ENCODE measurements at regions not wholly inside any gene's neighbourhood (a gene's known extent, or its start where the extent isn't known, plus 50 kb on each side); places are given as distances from the start of the nearest gene placed in this dataset.

DNA sequence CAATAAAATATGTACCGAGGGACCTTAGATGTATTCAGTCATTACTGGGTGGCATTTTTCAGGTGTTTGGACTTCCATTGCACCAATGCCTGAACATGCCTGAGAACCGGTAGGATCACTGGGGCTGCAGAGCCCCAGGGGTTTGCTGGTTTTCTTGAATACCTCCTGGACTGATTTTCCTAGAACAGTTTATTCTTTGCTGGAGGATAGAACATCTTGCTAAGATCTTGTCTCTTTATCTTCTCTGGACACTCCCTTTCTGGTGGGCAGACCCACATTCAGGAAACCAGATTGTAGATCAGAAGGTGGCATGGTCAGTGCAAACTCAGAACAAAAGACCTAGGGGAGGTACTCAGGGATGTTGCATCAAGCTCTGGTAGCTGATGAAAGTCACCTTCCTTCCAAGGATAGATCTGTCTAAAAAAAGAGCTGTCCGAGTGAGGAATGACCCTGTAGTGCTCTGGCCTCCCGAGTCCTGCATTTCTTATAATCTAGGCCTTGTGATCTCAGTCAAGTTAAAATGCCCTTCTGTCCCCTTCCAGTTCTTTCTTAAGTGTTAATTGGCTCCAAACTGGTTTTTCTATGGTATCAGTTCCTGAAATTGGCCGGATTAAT is 84.8 kb downstream of the CLDN34 start:
- Mint-ChIP-seq H3K4me1 (peaks cover 36% of the 10 kb centered on the region), H3K36me3 (peaks cover 11% of the 10 kb centered on the region)
- TF ChIP-seq, protein P1, sequence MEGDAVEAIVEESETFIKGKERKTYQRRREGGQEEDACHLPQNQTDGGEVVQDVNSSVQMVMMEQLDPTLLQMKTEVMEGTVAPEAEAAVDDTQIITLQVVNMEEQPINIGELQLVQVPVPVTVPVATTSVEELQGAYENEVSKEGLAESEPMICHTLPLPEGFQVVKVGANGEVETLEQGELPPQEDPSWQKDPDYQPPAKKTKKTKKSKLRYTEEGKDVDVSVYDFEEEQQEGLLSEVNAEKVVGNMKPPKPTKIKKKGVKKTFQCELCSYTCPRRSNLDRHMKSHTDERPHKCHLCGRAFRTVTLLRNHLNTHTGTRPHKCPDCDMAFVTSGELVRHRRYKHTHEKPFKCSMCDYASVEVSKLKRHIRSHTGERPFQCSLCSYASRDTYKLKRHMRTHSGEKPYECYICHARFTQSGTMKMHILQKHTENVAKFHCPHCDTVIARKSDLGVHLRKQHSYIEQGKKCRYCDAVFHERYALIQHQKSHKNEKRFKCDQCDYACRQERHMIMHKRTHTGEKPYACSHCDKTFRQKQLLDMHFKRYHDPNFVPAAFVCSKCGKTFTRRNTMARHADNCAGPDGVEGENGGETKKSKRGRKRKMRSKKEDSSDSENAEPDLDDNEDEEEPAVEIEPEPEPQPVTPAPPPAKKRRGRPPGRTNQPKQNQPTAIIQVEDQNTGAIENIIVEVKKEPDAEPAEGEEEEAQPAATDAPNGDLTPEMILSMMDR (IDR thresholded peaks at IDR 0.05; ENCODE audit: unreplicated experiment) = no peak

DNA sequence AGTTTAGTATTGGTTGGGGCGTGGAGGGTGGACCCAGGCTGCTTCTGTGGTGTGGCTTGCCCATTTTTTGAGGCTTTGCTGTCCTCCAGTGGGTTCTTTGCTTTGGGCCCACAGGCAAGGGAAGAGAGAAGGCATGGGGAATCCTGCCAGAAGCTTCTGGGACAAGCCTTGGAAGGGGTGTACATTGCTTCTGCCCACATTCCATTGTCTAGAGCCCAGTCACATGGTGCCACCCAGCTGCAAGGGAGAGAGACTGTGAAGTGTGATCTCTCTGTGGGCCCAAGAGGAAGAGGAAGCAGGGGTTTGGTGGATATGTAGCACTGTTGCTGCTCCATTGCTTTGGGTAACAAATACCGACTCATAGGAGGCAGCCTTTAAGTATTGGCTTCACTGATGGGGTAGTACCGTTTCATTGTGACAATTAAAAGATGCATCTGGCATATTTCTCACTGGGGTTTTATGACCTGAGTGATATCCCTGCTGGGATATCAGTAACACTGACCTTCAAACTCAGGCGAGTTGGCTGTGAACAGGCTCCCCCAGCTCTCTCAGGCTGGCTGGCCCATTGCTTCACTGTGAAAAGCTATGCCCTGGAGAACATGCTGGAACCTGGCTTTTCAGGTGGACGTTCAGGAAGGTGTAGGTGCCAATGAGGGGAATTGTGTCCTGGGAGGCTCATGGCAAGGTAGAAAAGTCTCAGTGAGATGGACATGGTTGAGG is 85.9 kb downstream of the CLDN34 start:
- TF ChIP-seq, protein P1 (IDR thresholded peaks at IDR 0.05; ENCODE audit: unreplicated experiment) = no peak
- Mint-ChIP-seq H3K27ac (peak overlapping the region; percentile 6), H3K4me3 (no peak overlapping the region), H3K27me3 (ENCODE audit: low read depth) (no peaks in the 10 kb centered on the region), H3K9me3 (peaks cover 28% of the 10 kb centered on the region), H3K4me1 (peaks cover 32% of the 10 kb centered on the region), H3K36me3 (peaks cover 12% of the 10 kb centered on the region)
- DNase-seq (ENCODE audit: low spot score in 2 of 2, unreplicated experiment in 2 of 2) = no peak

More for the DNA sequence above, 84.8 kb downstream of the CLDN34 start:
- no peak overlapping the region for H3K4me3 Mint-ChIP-seq
- H3K9me3 Mint-ChIP-seq = peaks cover 22% of the 10 kb centered on the region
- peak overlapping the region; percentile 88 for H3K27ac Mint-ChIP-seq
- no peak for DNase-seq (ENCODE audit: low spot score in 2 of 2, unreplicated experiment in 2 of 2)
- no peaks in the 10 kb centered on the region for H3K27me3 Mint-ChIP-seq (ENCODE audit: low read depth)

GRCh38 chrX:10054396-10054795 is 87.2 kb downstream of the CLDN34 start:
- Mint-ChIP-seq H3K4me3 (no peak overlapping the region), H3K9me3 (peaks cover 28% of the 10 kb centered on the region), H3K27me3 (ENCODE audit: low read depth) (no peaks in the 10 kb centered on the region), H3K4me1 (peaks cover 25% of the 10 kb centered on the region), H3K27ac (no peak overlapping the region), H3K36me3 (peaks cover 12% of the 10 kb centered on the region)
- no peak for DNase-seq (ENCODE audit: low spot score in 2 of 2, unreplicated experiment in 2 of 2)
- TF ChIP-seq, protein P1 (IDR thresholded peaks at IDR 0.05; ENCODE audit: unreplicated experiment) = no peak

GRCh38 chrX:10055430-10055829 is 88.3 kb downstream of the CLDN34 start:
- DNase-seq (ENCODE audit: low spot score in 2 of 2, unreplicated experiment in 2 of 2) = no peak
- Mint-ChIP-seq H3K9me3 (peaks cover 29% of the 10 kb centered on the region), H3K27ac (no peak overlapping the region), H3K4me1 (peaks cover 17% of the 10 kb centered on the region), H3K4me3 (no peak overlapping the region), H3K27me3 (ENCODE audit: low read depth) (no peaks in the 10 kb centered on the region), H3K36me3 (peaks cover 12% of the 10 kb centered on the region)
- TF ChIP-seq, protein P1 (IDR thresholded peaks at IDR 0.05; ENCODE audit: unreplicated experiment) = no peak

DNA sequence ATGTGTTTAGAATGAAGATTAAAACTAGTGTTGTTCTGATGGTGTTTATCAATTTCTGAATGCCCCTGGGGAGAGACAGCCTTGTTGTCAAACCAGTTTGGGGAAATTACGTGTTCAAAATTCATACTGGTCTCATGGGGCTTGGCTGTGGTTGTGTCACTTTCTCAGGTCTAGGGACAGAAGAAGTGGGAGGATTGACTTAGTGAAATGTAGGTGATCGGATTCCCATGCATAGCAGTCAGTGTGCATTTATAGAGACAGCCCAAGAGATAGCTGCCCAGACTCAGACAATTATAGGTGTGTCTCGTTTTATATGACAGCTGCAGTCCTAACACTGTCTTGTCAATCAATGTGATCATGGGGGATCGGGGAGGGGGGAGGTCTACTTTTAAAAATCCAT is 94.4 kb upstream of the CLCN4 start:
- H3K9me3 Mint-ChIP-seq = peaks cover 28% of the 10 kb centered on the region
- H3K4me3 Mint-ChIP-seq = peak overlapping the region; percentile 3
- peaks cover 23% of the 10 kb centered on the region for H3K4me1 Mint-ChIP-seq
- no peaks in the 10 kb centered on the region for H3K27me3 Mint-ChIP-seq (ENCODE audit: low read depth)
- peak overlapping the region; percentile 55 for H3K27ac Mint-ChIP-seq
- no peak for DNase-seq (ENCODE audit: low spot score in 2 of 2, unreplicated experiment in 2 of 2)
- H3K36me3 Mint-ChIP-seq = peaks cover 16% of the 10 kb centered on the region
- TF ChIP-seq, protein P1 (IDR thresholded peaks at IDR 0.05; ENCODE audit: unreplicated experiment) = no peak

All from mesothelial cell of epicardium (in vitro differentiated cells).